CD14-positive monocyte (primary cell): ENCODE measurements at regions not wholly inside any gene's neighbourhood (a gene's known extent, or its start where the extent isn't known, plus 50 kb on each side); places are given as distances from the start of the nearest gene placed in this dataset.

Source experiments
- DNase-seq, 3 donors: peaks; one replicate each; pipeline ENCODE4 v3.0.0-alpha.2; 2011 to 2022
- H2AFZ ChIP-seq: 2 replicates; pipeline ENCODE4 v1.6.0; 2012; ENCODE audit warnings: mild to moderate bottlenecking, low read depth, low read length, inconsistent platforms; ENCODE audit not compliant: insufficient read depth, poor library complexity, severe bottlenecking
- H3K27ac ChIP-seq, 2 donors: 1 replicate in 1 of 2; 2 replicates in 1 of 2; pipeline ENCODE4 v1.5.1; 2012 to 2013; ENCODE audit warnings: low read length in 2 of 2, control low read depth in 1 of 2, inconsistent platforms in 1 of 2, low read depth in 1 of 2, mild to moderate bottlenecking in 1 of 2
- H3K27me3 ChIP-seq, 2 donors: one replicate each; pipeline versions ENCODE4 v1.6.0 to v1.6.1; 2011 to 2013; ENCODE audit warnings: low read length in 2 of 2; ENCODE audit not compliant: control insufficient read depth in 2 of 2, insufficient read depth in 2 of 2
- H3K36me3 ChIP-seq, 2 donors: replicated peaks in 1 of 2; 1 replicate in 1 of 2; 2 replicates in 1 of 2; pipeline versions ENCODE4 v1.5.1 to v1.6.1; 2012 to 2013; ENCODE audit warnings: low read length in 2 of 2, control low read depth in 1 of 2, inconsistent platforms in 1 of 2, mild to moderate bottlenecking in 1 of 2; ENCODE audit not compliant: insufficient read depth in 2 of 2, control insufficient read depth in 1 of 2
- H3K4me1 ChIP-seq, 2 donors: 1 replicate in 1 of 2; 2 replicates in 1 of 2; pipeline versions ENCODE4 v1.5.1 to v1.6.1; 2012 to 2013; ENCODE audit warnings: low read length in 2 of 2, control low read depth in 1 of 2, inconsistent platforms in 1 of 2, mild to moderate bottlenecking in 1 of 2, moderate library complexity in 1 of 2; ENCODE audit not compliant: insufficient read depth in 2 of 2, control insufficient read depth in 1 of 2
- H3K4me2 ChIP-seq: replicated peaks from 2 replicates; pipeline ENCODE3; 2012; ENCODE audit warnings: low read length, moderate library complexity, mild to moderate bottlenecking; ENCODE audit not compliant: poor library complexity, severe bottlenecking; ENCODE audit errors: extremely low read depth
- H3K4me3 ChIP-seq, 3 experiments: fragments of 200-600 bp in 1 of 3; sonication (generic) in 1 of 3; replicated peaks in 1 of 3; 1 replicate in 2 of 3; 2 replicates in 1 of 3; pipeline ENCODE4 v1.5.1; 2011 to 2013; ENCODE audit warnings: low read length in 3 of 3, mild to moderate bottlenecking in 3 of 3, control low read depth in 2 of 3, low read depth in 2 of 3, inconsistent platforms in 1 of 3, moderate library complexity in 1 of 3
- H3K79me2 ChIP-seq: 2 replicates; pipeline ENCODE4 v1.6.0; 2012; ENCODE audit warnings: mild to moderate bottlenecking, control low read depth, inconsistent platforms, low read length, moderate library complexity; ENCODE audit not compliant: insufficient read depth
- H3K9ac ChIP-seq: 2 replicates; pipeline ENCODE4 v1.6.0; 2017; ENCODE audit warnings: low read length, mild to moderate bottlenecking; ENCODE audit not compliant: insufficient read depth, poor library complexity, severe bottlenecking
- H3K9me3 ChIP-seq, 2 donors: replicated peaks in 1 of 2; 1 replicate in 1 of 2; 2 replicates in 1 of 2; pipeline versions ENCODE4 v1.5.1 to v1.6.1; 2012 to 2013; ENCODE audit warnings: low read length in 2 of 2, control low read depth in 1 of 2; ENCODE audit not compliant: control insufficient read depth in 1 of 2, insufficient read depth in 1 of 2
- H4K20me1 ChIP-seq: 2 replicates; pipeline ENCODE4 v1.6.0; 2012; ENCODE audit warnings: mild to moderate bottlenecking, low read length, control low read depth, moderate library complexity; ENCODE audit not compliant: insufficient read depth
- H3K27ac Mint-ChIP-seq, 7 donors: one replicate each; pipeline ENCODE4 v1.8.0; 2020; ENCODE audit warnings: mild to moderate bottlenecking in 7 of 7, mixed read lengths in 7 of 7, moderate library complexity in 6 of 7, inconsistent platforms in 2 of 7
- H3K27me3 Mint-ChIP-seq, 3 donors: one replicate each; pipeline ENCODE4 v1.8.0; 2021 to 2022; ENCODE audit warnings: low read depth in 3 of 3, mild to moderate bottlenecking in 3 of 3, mixed read lengths in 3 of 3, moderate library complexity in 3 of 3, inconsistent platforms in 1 of 3
- H3K36me3 Mint-ChIP-seq, 2 donors: one replicate each; pipeline ENCODE4 v1.8.0; 2020; ENCODE audit warnings: mixed read lengths in 2 of 2, inconsistent platforms in 1 of 2, mild to moderate bottlenecking in 1 of 2
- H3K4me1 Mint-ChIP-seq: one replicate; pipeline ENCODE4 v1.8.0; 2020; ENCODE audit warnings: mild to moderate bottlenecking, mixed read lengths
- H3K4me3 Mint-ChIP-seq, 2 donors: one replicate each; pipeline ENCODE4 v1.8.0; 2020; ENCODE audit warnings: mild to moderate bottlenecking in 2 of 2, mixed read lengths in 2 of 2, moderate library complexity in 1 of 2
- H3K9me3 Mint-ChIP-seq, 7 donors: one replicate each; pipeline ENCODE4 v1.8.0; 2020 to 2022; ENCODE audit warnings: mixed read lengths in 7 of 7, mild to moderate bottlenecking in 6 of 7, moderate library complexity in 6 of 7, inconsistent platforms in 2 of 7
- WGBS: methylation state at CpG from one replicate; pipeline ENCODE4 v1.1.5; 2013; ENCODE audit warnings: missing lambda C conversion rate; ENCODE audit not compliant: insufficient coverage; 5-methylcytosine and 5-hydroxymethylcytosine counted together
- intact Hi-C, 2 donors: fragments of 100-400 bp; cut with micrococcal nuclease; formaldehyde crosslinking; loops; one replicate each; pipeline versions ENCODE4 v1.15.0 to v1.15.1; 2023
- TF ChIP-seq, protein P1 (sequence below): fragments of 200-600 bp; IDR thresholded peaks from one replicate; pipeline ENCODE4 v1.8.0; 2022; ENCODE audit warnings: antibody characterized with exemption, mild to moderate bottlenecking

DNA sequence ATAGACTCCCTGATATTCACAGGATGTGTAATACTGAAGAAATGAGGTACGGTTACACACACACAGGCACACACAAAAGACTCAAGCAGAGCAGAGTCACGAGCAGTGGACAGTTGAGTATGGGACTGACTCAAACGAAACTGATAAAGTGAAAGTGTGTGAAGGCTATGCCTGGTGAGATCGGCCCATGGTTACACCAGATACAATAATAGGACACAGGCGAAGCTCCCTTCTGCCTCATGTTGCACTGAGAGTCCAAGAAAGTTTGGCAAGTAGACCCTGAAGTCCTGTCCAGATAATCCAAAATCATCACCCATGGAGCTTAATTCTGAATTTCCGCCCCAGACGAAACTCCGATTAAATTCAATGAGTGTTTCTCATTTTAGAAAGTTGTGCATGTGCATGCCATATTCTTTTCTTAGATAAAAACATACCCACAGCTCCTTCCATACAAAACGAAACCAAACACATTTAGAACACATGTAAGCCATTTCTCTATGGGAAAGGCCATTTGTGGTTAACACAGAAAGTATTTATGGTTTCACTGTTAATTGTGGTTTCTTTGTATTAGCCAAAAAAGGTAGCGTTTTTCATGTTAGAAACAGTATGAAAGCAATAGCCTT is 567.6 kb downstream of the PLCL1 start:
- no peaks in the 10 kb centered on the region for H4K20me1 ChIP-seq
- TF ChIP-seq, protein P1, sequence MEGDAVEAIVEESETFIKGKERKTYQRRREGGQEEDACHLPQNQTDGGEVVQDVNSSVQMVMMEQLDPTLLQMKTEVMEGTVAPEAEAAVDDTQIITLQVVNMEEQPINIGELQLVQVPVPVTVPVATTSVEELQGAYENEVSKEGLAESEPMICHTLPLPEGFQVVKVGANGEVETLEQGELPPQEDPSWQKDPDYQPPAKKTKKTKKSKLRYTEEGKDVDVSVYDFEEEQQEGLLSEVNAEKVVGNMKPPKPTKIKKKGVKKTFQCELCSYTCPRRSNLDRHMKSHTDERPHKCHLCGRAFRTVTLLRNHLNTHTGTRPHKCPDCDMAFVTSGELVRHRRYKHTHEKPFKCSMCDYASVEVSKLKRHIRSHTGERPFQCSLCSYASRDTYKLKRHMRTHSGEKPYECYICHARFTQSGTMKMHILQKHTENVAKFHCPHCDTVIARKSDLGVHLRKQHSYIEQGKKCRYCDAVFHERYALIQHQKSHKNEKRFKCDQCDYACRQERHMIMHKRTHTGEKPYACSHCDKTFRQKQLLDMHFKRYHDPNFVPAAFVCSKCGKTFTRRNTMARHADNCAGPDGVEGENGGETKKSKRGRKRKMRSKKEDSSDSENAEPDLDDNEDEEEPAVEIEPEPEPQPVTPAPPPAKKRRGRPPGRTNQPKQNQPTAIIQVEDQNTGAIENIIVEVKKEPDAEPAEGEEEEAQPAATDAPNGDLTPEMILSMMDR, result no peak
- intact Hi-C loops, result no loop called here
- no peaks in the 10 kb centered on the region for H3K4me1 ChIP-seq
- H3K27ac ChIP-seq, result no peak overlapping the region
- no peaks in the 10 kb centered on the region for H3K36me3 Mint-ChIP-seq
- no peak overlapping the region for H3K4me3 Mint-ChIP-seq
- H3K27me3 Mint-ChIP-seq, result peaks cover 0 to 11% (median 0%) of the 10 kb centered on the region in 3 donors
- H3K9ac ChIP-seq, result no peak overlapping the region
- no peaks in the 10 kb centered on the region for H3K9me3 ChIP-seq
- H3K4me1 Mint-ChIP-seq, result peaks cover 5% of the 10 kb centered on the region
- no peak overlapping the region for H3K27ac Mint-ChIP-seq
- no peak overlapping the region for H2AFZ ChIP-seq
- 100% methylated on average over 1 of the region's 10 CpGs for WGBS
- H3K4me3 ChIP-seq, result no peak overlapping the region
- no peaks in the 10 kb centered on the region for H3K9me3 Mint-ChIP-seq
- DNase-seq, result no peak
- H3K4me2 ChIP-seq, result no peak overlapping the region
- H3K27me3 ChIP-seq, result no peaks in the 10 kb centered on the region
- H3K79me2 ChIP-seq, result no peaks in the 10 kb centered on the region
- no peaks in the 10 kb centered on the region for H3K36me3 ChIP-seq

DNA sequence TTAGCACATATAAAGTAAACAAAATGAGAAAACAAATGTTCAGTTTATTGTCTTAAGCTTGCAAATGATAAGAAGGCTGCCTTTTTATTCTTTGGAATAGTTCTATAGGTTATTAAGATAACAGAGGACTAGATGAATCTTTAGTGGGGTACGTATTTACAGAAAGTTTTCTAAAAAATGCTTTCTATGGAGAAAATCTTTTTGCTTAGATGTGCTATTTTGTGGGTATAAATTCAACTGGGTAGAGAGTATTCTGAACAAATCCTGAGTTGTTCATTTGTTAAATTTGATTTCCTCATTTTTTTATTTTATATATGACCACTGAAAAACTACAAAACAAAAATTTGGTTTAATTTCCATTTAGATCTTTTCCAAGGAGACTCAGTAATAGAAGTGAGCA is 566.9 kb downstream of the PLCL1 start:
- no peaks in the 10 kb centered on the region for H3K27me3 ChIP-seq
- no peak overlapping the region for H3K4me3 ChIP-seq
- H3K4me1 Mint-ChIP-seq, result peaks cover 5% of the 10 kb centered on the region
- H3K79me2 ChIP-seq, result no peaks in the 10 kb centered on the region
- H2AFZ ChIP-seq, result no peak overlapping the region
- H3K4me1 ChIP-seq, result no peaks in the 10 kb centered on the region
- H3K27ac ChIP-seq, result no peak overlapping the region
- no peaks in the 10 kb centered on the region for H3K36me3 Mint-ChIP-seq
- TF ChIP-seq, protein P1, result no peak
- no peak overlapping the region for H3K4me2 ChIP-seq
- H3K9me3 ChIP-seq, result no peaks in the 10 kb centered on the region
- no peak overlapping the region for H3K27ac Mint-ChIP-seq
- no peaks in the 10 kb centered on the region for H4K20me1 ChIP-seq
- no peaks in the 10 kb centered on the region for H3K9me3 Mint-ChIP-seq
- no peak overlapping the region for H3K4me3 Mint-ChIP-seq
- no peaks in the 10 kb centered on the region for H3K36me3 ChIP-seq
- WGBS, result no CpG with 5 or more reads among the region's 1 CpG
- DNase-seq, result no peak
- peaks cover 0 to 11% (median 0%) of the 10 kb centered on the region in 3 donors for H3K27me3 Mint-ChIP-seq
- intact Hi-C loops, result no loop called here
- no peak overlapping the region for H3K9ac ChIP-seq
